Subcutaneous abdominal adipose tissue (tissue), 5 donors: ENCODE measurements at regions not wholly inside any gene's neighbourhood (a gene's known extent, or its start where the extent isn't known, plus 50 kb on each side); places are given as distances from the start of the nearest gene placed in this dataset.

Experiments used
- H3K27ac ChIP-seq: one replicate; pipeline ENCODE4 v1.7.0; 2013; ENCODE audit warnings: low read depth, mild to moderate bottlenecking, inconsistent platforms, low read length, moderate library complexity
- H3K27me3 ChIP-seq, 5 donors: one replicate each; pipeline ENCODE4 v1.7.0; 2013; ENCODE audit warnings: low read length in 5 of 5, inconsistent platforms in 1 of 5; ENCODE audit not compliant: control insufficient read depth in 5 of 5, insufficient read depth in 4 of 5
- H3K36me3 ChIP-seq, 5 donors: one replicate each; pipeline ENCODE4 v1.7.0; 2013; ENCODE audit warnings: low read length in 5 of 5; ENCODE audit not compliant: control insufficient read depth in 5 of 5, insufficient read depth in 5 of 5
- H3K4me1 ChIP-seq, 5 donors: one replicate each; pipeline ENCODE4 v1.7.0; 2013; ENCODE audit warnings: low read length in 5 of 5, mild to moderate bottlenecking in 3 of 5, moderate library complexity in 1 of 5; ENCODE audit not compliant: control insufficient read depth in 5 of 5, insufficient read depth in 5 of 5
- H3K4me3 ChIP-seq, 5 donors: one replicate each; pipeline ENCODE4 v1.7.0; 2013; ENCODE audit warnings: low read length in 5 of 5, low read depth in 1 of 5
- H3K9ac ChIP-seq, 5 donors: one replicate each; pipeline ENCODE4 v1.7.0; 2013; ENCODE audit warnings: low read length in 5 of 5, mild to moderate bottlenecking in 4 of 5, moderate library complexity in 3 of 5
- H3K9me3 ChIP-seq, 5 donors: one replicate each; pipeline ENCODE4 v1.7.0; 2013; ENCODE audit warnings: low read length in 5 of 5; ENCODE audit not compliant: control insufficient read depth in 5 of 5
- donor health status: healthy.
- donor health status: healthy.
- donor health status: healthy.
- donor health status: healthy.
- donor health status: healthy.

DNA sequence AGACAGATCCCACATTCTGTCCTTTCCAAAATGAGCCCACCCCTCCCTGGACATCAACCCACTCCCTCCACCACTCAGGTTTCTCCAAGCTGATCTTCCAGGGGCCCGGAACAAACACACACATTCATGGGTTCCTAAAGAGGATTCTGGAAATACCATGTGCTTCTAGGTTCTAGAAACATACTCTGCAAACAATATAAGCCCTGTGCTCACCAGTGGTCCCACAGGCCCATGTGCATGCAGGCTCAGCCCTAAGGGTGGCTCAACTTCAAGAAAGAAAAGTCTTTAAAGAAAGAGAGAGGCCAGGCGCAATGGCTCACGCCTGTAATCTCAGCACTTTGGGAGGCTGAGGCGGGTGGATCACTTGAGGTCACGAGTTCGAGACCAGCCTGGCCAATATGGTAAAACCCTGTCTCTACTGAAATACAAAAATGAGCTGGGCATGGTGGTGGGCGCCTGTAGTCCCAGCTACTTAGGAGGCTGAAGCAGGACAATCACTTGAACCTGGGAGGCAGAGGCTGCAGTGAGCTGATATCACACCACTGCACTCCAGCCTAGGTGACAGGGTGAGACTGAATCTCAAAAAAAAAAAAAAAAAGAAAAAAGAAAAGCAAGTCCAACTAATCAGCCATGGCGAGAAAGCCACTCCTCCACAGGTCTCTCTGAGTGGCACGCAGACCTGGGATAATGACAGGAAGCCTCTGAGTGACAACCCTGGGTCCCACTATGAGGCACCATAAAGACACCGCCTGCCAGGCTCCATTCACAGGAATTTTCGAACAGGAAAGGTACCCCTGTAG, 59.5 kb upstream of the PNMA1 start:
- Histone ChIP-seq H3K9ac (no peak overlapping the region), H3K4me3 (no peak overlapping the region), H3K36me3 (peaks cover 0 to 5% (median 2%) of the 10 kb centered on the region in 5 donors), H3K9me3 (no peaks in the 10 kb centered on the region), H3K27me3 (no peaks in the 10 kb centered on the region), H3K4me1 (peaks cover 18 to 77% (median 62%) of the 10 kb centered on the region in 5 donors), H3K27ac (peak overlapping the region; percentile 14)

DNA sequence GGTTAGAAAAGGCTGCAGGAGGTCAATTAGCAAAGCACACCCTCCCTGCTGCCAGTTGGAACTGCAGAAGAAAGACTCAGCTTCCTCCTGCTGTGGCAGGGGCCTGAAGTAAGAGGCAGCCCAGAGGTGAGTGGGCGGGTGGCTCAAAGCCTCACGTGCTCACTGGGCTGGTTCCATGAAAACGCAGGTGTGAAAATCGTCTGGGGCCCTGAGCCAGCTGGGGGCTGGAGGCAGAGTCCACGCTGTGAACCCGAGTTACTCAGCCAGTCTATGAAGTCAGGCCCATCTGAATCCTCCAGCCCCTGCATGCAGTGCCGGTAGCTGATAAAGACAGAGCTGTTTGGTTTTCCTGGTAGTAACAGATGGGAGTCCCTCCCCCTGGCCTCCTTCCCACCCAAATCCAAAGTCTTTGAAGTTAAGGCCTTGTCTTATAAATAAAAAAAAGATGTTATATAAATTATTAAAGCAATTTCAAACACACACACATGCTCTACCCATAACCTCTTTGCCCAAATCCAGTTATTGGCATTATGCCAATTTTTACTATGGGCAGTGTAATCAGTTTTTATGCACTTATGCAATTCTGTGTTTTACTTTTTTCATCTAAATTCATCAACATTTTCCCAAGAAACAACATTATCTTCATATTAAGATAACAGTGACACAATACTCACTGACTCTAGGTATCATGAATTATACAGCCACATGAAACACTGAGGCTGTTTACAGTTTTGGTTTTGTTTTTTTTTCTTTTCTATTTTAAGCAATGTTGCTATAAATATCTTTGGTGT, 57.9 kb upstream of the PNMA1 start:
- H3K9me3 ChIP-seq, result no peaks in the 10 kb centered on the region

DNA sequence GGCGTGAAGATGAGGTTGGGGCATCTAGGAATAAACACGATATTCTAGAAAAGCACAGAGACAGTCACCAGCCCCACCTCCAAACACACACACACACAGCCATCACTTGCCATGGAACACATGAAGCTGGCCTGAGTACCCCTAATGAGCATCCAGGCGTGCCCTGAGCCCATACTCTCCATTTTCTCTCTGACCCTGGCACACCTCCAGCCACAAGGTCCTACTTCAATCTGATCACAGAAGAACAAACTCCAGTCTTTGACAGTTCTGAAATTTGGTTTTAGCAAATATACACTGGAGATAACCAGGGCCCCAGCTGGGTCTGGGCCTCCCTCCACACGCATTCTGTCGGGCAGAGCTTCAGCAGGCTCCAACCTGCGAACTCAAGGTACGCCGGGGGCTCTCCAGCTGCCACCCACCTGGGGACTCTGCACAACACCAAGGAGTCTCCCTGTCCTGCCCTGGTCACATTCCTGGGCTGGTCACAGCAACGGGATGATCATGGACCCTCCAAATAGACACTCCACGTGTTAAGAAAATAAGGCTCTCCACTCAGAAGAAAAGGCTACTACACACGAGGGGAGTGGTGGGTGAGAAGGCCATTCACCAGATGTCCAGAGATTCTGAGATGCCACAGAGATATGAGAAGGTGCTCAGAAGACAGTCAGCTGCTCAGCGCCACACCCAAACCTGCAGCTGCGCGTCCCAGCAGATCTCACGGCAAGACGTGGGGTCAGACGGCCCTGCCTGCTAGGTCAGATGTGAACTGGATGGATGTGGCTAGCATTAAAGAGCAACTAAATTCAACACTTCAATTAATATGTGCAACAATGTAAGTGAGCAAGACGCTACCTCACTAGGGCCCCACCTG, 57.0 kb upstream of the PNMA1 start:
- H3K9ac ChIP-seq, result peak overlapping the region in 2 of 5 donors; percentile 36 to 48
- H3K4me3 ChIP-seq, result no peak overlapping the region
- no peaks in the 10 kb centered on the region for H3K9me3 ChIP-seq
- peaks cover 18 to 75% (median 63%) of the 10 kb centered on the region in 5 donors for H3K4me1 ChIP-seq
- H3K36me3 ChIP-seq, result peaks cover 0 to 5% (median 0%) of the 10 kb centered on the region in 5 donors
- H3K27ac ChIP-seq, result peak overlapping the region; percentile 72
- H3K27me3 ChIP-seq, result no peaks in the 10 kb centered on the region

More for the DNA sequence above, 57.9 kb upstream of the PNMA1 start:
- Histone ChIP-seq H3K4me1 (peaks cover 18 to 73% (median 62%) of the 10 kb centered on the region in 5 donors), H3K9ac (peak overlapping the region in 3 of 5 donors; percentile 22 to 48 (median 36)), H3K4me3 (peak overlapping the region in 1 of 5 donors; percentile 2), H3K27ac (peak overlapping the region; percentile 72), H3K36me3 (peaks cover 0 to 5% (median 0%) of the 10 kb centered on the region in 5 donors), H3K27me3 (no peaks in the 10 kb centered on the region)

DNA sequence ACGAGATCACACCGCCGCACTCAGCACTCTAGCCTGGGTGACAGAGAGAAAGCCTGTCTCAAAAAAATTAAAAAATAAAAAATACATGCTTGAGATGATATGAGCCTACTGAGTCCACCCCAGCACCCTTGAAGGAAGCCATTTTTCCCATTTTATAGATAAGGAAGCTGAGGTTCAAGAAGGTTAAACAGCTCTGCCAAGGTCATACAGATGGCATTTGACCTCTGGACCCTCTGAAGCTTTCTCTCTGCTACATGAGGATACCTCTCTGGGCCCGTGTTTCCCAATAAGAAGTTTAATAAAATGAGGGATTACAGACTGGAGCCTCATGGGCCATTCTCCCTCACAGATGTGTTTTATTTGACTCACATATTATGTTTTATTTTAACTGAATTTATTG, 53.9 kb upstream of the PNMA1 start:
- no peak overlapping the region for H3K4me3 ChIP-seq
- H3K36me3 ChIP-seq, result peaks cover 0 to 5% (median 0%) of the 10 kb centered on the region in 5 donors
- no peaks in the 10 kb centered on the region for H3K9me3 ChIP-seq
- no peaks in the 10 kb centered on the region for H3K27me3 ChIP-seq
- peaks cover 21 to 76% (median 68%) of the 10 kb centered on the region in 5 donors for H3K4me1 ChIP-seq
- H3K9ac ChIP-seq, result peak overlapping the region in 1 of 5 donors; percentile 7
- H3K27ac ChIP-seq, result peak overlapping the region; percentile 38

DNA sequence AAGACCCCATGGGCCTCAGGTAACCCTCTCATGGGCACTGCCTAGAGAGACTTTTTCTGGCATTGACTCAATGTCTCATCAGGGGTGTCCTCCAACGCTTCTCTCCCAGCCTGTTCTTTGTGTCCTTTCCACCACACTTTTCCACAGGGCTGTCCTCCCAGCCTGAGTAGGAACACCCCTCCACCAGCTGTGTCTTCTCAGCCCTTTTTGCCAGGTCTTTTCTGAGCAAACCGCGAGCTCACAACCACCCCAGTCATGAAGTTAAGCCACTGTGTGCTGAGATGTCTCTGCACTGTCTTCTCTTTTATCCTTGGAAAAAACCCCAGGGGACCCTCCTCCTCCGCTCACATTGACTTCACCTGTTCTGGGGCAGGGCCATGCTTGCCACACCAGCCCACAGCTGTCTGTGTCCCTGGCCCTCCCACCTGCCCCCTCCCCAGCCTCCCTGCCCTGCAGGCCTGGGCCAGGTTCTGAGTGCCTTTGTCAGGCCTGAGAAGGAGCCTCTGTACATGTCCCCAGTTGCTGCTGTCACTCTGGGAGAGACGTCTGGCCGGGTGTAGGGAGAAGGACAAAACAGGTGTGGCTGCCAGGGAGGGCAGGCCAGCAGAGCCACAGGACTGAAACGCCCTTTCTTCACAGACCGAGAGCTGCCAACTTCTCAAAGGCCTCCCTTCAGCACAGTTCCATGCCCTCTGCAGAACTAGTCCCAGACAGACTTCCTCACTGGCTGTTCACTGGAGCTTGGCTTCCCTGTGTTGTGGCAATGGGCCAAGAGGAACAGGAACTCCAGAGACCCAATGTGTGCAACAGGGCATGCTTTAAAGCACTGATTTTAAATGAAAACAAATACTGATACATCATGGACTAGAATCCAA, 50.5 kb upstream of the PNMA1 start:
- H3K36me3 ChIP-seq, result no peaks in the 10 kb centered on the region
- H3K27ac ChIP-seq, result peak overlapping the region; percentile 22
- H3K9ac ChIP-seq, result peak overlapping the region in 3 of 5 donors; percentile 1 to 23 (median 16)
- H3K4me3 ChIP-seq, result peak overlapping the region in 1 of 5 donors; percentile 35
- H3K9me3 ChIP-seq, result no peaks in the 10 kb centered on the region
- peaks cover 16 to 79% (median 73%) of the 10 kb centered on the region in 5 donors for H3K4me1 ChIP-seq
- H3K27me3 ChIP-seq, result no peaks in the 10 kb centered on the region
